ENCODE measurements at regions not wholly inside any gene's neighbourhood (a gene's known extent, or its start where the extent isn't known, plus 50 kb on each side); places are given as distances from the start of the nearest gene placed in this dataset.
"Not testable (repeated sequence)": the region's sequence is repeated elsewhere in the genome, so short reads cannot be mapped to it uniquely, and the experiment has no call there.

DNA sequence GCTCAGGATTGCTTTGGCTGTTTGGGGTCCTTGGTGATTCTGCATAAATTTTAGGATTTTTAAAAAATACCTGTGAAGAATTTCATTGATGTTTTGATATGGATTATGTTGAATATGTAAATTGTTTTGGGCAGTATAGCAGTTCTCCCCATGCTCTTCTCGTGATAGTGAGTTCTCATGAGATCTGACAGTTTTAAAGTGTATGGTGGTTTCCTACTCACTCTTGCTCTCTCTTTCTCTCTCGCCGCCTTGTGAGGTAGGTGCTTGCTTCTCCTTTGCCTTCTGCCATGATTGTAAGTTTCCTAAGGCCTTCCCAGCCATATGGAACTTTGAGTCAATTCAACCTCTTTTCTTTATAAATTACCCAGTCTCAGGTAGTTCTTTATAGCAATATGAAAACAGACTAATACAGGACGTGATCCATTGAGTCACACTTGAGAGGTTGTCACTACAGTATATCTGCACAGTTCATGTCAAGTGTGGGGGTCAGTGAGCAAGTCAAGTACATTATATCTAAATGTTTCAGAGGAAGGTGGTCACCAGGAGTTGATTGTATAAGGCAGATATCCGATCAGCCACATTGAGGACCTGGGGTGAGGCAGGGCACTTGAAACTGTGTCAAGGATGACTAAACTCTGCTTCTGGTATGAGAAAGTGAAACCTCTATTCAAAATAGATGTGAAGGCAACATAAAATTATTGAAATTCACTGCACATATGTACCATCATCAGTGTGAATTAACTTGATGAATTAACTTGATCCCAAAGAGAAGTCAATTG is 70.7 kb upstream of the CCDC179 start:
- no peak overlapping the region for H3K27ac ChIP-seq
- ChIA-PET CTCF (no interaction called here), POLR2A (ENCODE audit: low non-redundant PET) (no interaction called here)
- TF ChIP-seq, protein P1, sequence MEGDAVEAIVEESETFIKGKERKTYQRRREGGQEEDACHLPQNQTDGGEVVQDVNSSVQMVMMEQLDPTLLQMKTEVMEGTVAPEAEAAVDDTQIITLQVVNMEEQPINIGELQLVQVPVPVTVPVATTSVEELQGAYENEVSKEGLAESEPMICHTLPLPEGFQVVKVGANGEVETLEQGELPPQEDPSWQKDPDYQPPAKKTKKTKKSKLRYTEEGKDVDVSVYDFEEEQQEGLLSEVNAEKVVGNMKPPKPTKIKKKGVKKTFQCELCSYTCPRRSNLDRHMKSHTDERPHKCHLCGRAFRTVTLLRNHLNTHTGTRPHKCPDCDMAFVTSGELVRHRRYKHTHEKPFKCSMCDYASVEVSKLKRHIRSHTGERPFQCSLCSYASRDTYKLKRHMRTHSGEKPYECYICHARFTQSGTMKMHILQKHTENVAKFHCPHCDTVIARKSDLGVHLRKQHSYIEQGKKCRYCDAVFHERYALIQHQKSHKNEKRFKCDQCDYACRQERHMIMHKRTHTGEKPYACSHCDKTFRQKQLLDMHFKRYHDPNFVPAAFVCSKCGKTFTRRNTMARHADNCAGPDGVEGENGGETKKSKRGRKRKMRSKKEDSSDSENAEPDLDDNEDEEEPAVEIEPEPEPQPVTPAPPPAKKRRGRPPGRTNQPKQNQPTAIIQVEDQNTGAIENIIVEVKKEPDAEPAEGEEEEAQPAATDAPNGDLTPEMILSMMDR (conservative IDR thresholded peaks at IDR 0.05; ENCODE audit: low read depth): no peak
- DNase-seq (ENCODE audit: low spot score): no peak

DNA sequence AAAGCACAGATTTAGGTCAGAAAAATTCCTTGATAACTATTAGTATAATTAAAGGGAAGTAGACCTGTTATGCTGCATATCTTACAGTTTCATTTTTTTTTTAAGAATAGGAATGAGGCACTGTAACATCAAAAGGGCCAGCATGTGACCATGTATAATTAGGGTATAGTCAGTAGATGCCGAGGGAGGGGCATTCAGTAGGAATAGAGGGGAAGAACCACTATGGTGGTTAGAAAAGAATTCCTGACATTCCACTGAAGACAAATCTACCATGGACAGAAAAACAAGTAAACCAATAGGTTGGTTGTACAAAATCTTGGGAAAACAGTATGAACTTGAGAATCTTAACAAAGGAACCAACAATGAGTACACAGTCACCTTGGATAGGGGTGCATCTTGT is 78.4 kb upstream of the CCDC179 start:
- POLR2A ChIA-PET (ENCODE audit: low non-redundant PET): no interaction called here
- no peak overlapping the region for H3K27ac ChIP-seq
- CTCF ChIA-PET: no interaction called here
- no peak for DNase-seq (ENCODE audit: low spot score)
- TF ChIP-seq, protein P1 (conservative IDR thresholded peaks at IDR 0.05; ENCODE audit: low read depth): no peak

DNA sequence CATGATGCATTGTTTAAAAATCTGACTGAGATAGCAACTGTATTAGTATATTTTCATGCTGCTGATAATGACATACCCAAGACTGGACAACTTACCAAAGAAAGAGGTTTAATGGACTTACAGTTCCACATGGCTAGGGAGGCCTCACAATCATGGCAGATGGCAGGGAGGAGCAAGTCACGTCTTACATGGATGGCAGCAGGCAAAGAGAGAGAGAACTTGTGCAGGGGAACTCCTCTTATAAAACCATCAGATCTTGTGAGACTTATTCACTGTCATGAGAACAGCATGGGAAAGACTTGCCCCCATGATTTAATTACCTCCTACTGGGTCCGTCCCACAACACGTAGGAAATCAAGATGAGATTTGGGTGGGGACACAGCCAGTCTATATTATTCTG is 81.3 kb upstream of the CCDC179 start:
- POLR2A ChIA-PET (ENCODE audit: low non-redundant PET); H3K27ac ChIP-seq; CTCF ChIA-PET; DNase-seq (ENCODE audit: low spot score): not testable (repeated sequence)

DNA sequence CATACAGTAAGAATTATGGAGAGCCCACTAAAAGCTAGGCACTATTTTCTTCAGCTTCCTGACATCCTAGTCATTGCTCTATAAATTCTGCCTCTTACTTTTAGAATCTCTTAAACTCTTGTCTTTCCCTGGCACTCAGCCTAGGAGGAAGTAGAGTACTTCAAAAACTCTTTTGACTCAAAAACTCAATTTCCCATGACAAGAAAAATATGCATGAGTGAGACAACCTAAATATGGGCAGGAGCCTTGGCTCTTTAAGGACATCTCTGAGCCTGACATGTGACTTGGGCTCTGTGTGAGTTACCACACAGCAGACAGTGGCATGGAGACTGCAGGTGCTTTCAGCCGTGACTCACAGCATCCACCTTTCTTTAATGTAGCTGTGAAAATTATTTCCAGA is 97.5 kb upstream of the CCDC179 start:
- DNase-seq (ENCODE audit: low spot score): no peak
- TF ChIP-seq, protein P1 (conservative IDR thresholded peaks at IDR 0.05; ENCODE audit: low read depth): no peak
- POLR2A ChIA-PET (ENCODE audit: low non-redundant PET): no interaction called here
- H3K27ac ChIP-seq: no peak overlapping the region
- CTCF ChIA-PET: no interaction called here

DNA sequence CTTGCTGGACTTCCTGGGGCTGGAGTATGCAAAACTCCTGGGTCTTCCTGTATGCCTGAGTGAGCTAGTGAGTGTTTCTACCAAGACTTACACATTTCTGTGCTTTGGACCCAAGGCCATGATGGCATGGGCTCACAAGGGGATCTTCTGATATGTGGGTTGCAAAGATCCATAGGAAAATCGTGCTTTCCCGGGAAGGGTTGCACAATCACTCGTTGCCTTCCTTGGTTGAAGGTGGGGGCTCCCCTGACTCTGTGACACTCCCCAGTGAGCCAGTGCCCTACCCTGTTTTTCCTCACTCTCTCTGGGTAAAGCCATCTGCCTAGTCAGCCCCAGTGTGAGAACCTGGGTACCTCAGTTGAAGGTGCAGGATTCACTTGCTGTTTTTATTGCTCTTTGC is 114.0 kb upstream of the CCDC179 start:
- H3K27ac ChIP-seq: no peak overlapping the region
- POLR2A ChIA-PET (ENCODE audit: low non-redundant PET): no interaction called here
- TF ChIP-seq, protein P1 (conservative IDR thresholded peaks at IDR 0.05; ENCODE audit: low read depth): no peak
- DNase-seq (ENCODE audit: low spot score): no peak
- CTCF ChIA-PET: no interaction called here

DNA sequence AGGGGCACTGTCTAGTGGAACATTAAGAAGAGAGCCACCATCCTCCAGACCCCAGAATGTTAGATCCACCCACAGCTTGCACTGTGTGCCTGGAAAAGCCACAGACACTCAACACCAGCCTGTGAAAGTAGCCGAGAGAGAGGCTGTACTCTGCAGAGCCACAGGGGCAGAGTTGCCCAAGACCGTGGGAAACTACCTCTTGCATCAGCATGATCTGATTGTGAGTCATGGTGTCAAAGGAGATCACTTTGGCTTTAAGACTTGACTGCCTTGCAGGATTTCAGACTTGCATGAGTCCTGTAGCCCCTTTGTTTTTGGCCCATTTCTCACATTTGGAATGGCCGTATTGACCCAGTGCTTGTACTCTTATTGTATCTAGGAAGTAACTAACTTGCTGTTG is 115.9 kb upstream of the CCDC179 start:
- POLR2A ChIA-PET (ENCODE audit: low non-redundant PET): no interaction called here
- CTCF ChIA-PET: no interaction called here
- TF ChIP-seq, protein P1 (conservative IDR thresholded peaks at IDR 0.05; ENCODE audit: low read depth): no peak
- H3K27ac ChIP-seq: no peak overlapping the region
- DNase-seq (ENCODE audit: low spot score): peak; percentile 8

DNA sequence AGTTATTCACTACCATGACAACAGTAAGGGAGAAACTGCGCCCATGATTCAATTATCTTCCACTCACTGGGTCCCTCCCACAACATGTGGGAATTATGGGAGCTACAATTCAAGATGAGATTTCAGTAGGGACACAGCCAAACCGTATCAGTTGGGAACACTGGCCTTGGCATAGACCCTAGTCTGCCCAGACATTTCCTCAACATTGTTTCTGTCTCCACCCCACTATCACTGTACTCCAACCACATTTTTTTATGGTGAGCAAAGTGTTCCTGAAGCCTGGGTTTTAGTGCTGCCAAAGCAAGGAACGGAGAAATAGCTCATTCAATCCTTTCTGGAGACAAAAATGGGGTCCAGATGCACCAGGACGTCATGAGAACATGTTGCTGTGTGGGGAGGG is 122.6 kb upstream of the CCDC179 start:
- POLR2A ChIA-PET (ENCODE audit: low non-redundant PET): no interaction called here
- H3K27ac ChIP-seq: no peak overlapping the region
- TF ChIP-seq, protein P1 (conservative IDR thresholded peaks at IDR 0.05; ENCODE audit: low read depth): no peak
- no peak for DNase-seq (ENCODE audit: low spot score)
- CTCF ChIA-PET: no interaction called here

Data from RWPE1 (cell line).